Tibial nerve (tissue), 3 donors: ENCODE measurements at regions not wholly inside any gene's neighbourhood (a gene's known extent, or its start where the extent isn't known, plus 50 kb on each side); places are given as distances from the start of the nearest gene placed in this dataset.

ENCODE experiments used
- POLR2A ChIP-seq, 2 donors: fragments of 450-650 bp; IDR thresholded peaks; one replicate each; pipeline ENCODE4 v1.6.1; 2017; ENCODE audit warnings: antibody characterized with exemption in 2 of 2, mild to moderate bottlenecking in 2 of 2, moderate library complexity in 2 of 2
- TF ChIP-seq, protein P1 (sequence below), 5 experiments: fragments of 200-600 bp in 3 of 5; fragments of 450-650 bp in 2 of 5; sonication (generic) in 3 of 5; IDR thresholded peaks; one replicate each; pipeline ENCODE4 v1.5.1; 2016 to 2019; ENCODE audit warnings: antibody characterized with exemption in 5 of 5, mild to moderate bottlenecking in 3 of 5, moderate library complexity in 2 of 5

DNA sequence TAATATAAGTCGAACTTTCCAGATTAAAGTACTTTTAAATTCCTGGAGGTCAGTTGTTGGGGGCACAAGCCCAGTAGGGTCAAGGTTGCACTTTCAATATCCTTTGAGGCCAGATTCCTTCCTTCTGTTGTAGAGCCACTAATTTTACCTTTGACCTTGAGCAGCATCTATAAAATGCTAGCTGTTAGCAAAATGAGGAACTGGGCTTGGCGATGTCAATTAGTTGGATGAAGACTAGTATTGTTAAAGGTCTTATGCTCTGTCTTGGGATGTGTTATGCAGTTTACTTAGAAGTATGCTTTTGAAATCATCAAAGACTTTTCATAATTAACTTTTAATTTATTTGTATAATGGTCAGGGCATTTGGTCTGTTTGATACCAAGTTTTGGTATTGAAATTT lies 425.9 kb upstream of the PROX1 start:
- TF ChIP-seq, protein P1, sequence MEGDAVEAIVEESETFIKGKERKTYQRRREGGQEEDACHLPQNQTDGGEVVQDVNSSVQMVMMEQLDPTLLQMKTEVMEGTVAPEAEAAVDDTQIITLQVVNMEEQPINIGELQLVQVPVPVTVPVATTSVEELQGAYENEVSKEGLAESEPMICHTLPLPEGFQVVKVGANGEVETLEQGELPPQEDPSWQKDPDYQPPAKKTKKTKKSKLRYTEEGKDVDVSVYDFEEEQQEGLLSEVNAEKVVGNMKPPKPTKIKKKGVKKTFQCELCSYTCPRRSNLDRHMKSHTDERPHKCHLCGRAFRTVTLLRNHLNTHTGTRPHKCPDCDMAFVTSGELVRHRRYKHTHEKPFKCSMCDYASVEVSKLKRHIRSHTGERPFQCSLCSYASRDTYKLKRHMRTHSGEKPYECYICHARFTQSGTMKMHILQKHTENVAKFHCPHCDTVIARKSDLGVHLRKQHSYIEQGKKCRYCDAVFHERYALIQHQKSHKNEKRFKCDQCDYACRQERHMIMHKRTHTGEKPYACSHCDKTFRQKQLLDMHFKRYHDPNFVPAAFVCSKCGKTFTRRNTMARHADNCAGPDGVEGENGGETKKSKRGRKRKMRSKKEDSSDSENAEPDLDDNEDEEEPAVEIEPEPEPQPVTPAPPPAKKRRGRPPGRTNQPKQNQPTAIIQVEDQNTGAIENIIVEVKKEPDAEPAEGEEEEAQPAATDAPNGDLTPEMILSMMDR (IDR thresholded peaks at IDR 0.05) = no peak
- TF ChIP-seq POLR2A (IDR thresholded peaks at IDR 0.05) = no peak
